H1 (cell line): ENCODE measurements at regions not wholly inside any gene's neighbourhood (a gene's known extent, or its start where the extent isn't known, plus 50 kb on each side); places are given as distances from the start of the nearest gene placed in this dataset.

ENCODE experiments used
- CTCF ChIA-PET: fragments of 300-600 bp; sonication (Branson Sonifier 250); formaldehyde crosslinking; loops from one replicate; lab custom pipeline; 2021; ENCODE audit not compliant: partially characterized antibody; lab: Charles Lee
- POLR2A ChIA-PET: fragments of 300-600 bp; sonication (Branson Sonifier 250); formaldehyde crosslinking; loops from one replicate; lab custom pipeline; 2021; ENCODE audit warnings: inconsistent platforms; ENCODE audit not compliant: partially characterized antibody; lab: Charles Lee
- DNase-seq, 2 experiments: peaks; one replicate each; pipeline versions ENCODE4 v3.0.0 to v3.0.0-alpha.2; 2010 to 2022; ENCODE audit warnings: low spot score in 2 of 2, low read depth in 1 of 2, mixed read lengths in 1 of 2
- FAIRE-seq: peaks from 2 replicates; lab custom pipeline; 2011; peaks lifted over from hg19 to GRCh38; lab: Jason Lieb, UNC
- H2AFZ ChIP-seq: 2 replicates; pipeline ENCODE4 v1.8.1; 2012; ENCODE audit warnings: low read length, inconsistent platforms
- H2AK5ac ChIP-seq: 2 replicates; pipeline ENCODE4 v1.6.1; 2013; ENCODE audit warnings: low read depth, low read length
- H2BK120ac ChIP-seq: replicated peaks from 2 replicates; pipeline ENCODE3; 2013; ENCODE audit warnings: low read depth, low read length, inconsistent platforms
- H2BK12ac ChIP-seq: 2 replicates; pipeline ENCODE4 v1.6.1; 2013; ENCODE audit warnings: low read depth, low read length
- H2BK15ac ChIP-seq: 2 replicates; pipeline ENCODE4 v1.6.1; 2013; ENCODE audit warnings: low read length
- H2BK20ac ChIP-seq: 2 replicates; pipeline ENCODE4 v1.6.1; 2013; ENCODE audit warnings: low read length
- H2BK5ac ChIP-seq: 2 replicates; pipeline ENCODE4 v1.6.1; 2013; ENCODE audit warnings: low read depth, low read length
- H3K14ac ChIP-seq: 2 replicates; pipeline ENCODE4 v1.6.1; 2013; ENCODE audit warnings: inconsistent platforms; ENCODE audit not compliant: insufficient read length
- H3K18ac ChIP-seq: 2 replicates; pipeline ENCODE4 v1.6.1; 2013; ENCODE audit warnings: low read length; ENCODE audit errors: extremely low read depth
- H3K23ac ChIP-seq: 2 replicates; pipeline ENCODE4 v1.6.1; 2013; ENCODE audit warnings: inconsistent platforms; ENCODE audit not compliant: insufficient read length
- H3K23me2 ChIP-seq: 2 replicates; pipeline ENCODE4 v1.6.1; 2013; ENCODE audit warnings: low read depth, low read length
- H3K27ac ChIP-seq: 2 replicates; pipeline ENCODE4 v1.6.1; 2011; ENCODE audit warnings: low read depth, low read length, inconsistent platforms
- H3K27me3 ChIP-seq, 4 experiments: replicated peaks in 1 of 4; 1 replicate in 1 of 4; 2 replicates in 3 of 4; pipeline versions ENCODE4 v1.6.1 to v1.8.1; 2011 to 2013; ENCODE audit warnings: low read length in 3 of 4, mild to moderate bottlenecking in 3 of 4, inconsistent platforms in 2 of 4, mixed read lengths in 2 of 4, moderate library complexity in 1 of 4; ENCODE audit not compliant: control insufficient read depth in 3 of 4, insufficient read depth in 3 of 4; ENCODE audit errors: extremely low read depth in 1 of 4
- H3K36me3 ChIP-seq, 4 experiments: 2 replicates each; pipeline versions ENCODE4 v1.6.1 to v1.8.1; 2011 to 2013; ENCODE audit warnings: mild to moderate bottlenecking in 4 of 4, low read length in 3 of 4, moderate library complexity in 2 of 4, control low read depth in 1 of 4, inconsistent platforms in 1 of 4; ENCODE audit not compliant: insufficient read depth in 4 of 4, control insufficient read depth in 2 of 4
- H3K4ac ChIP-seq: replicated peaks from 2 replicates; pipeline ENCODE3; 2013; ENCODE audit warnings: low read length, low read depth, mixed read lengths, inconsistent platforms; ENCODE audit not compliant: insufficient read length
- H3K4me1 ChIP-seq, 4 experiments: replicated peaks in 1 of 4; 1 replicate in 1 of 4; 2 replicates in 3 of 4; pipeline versions ENCODE4 v1.6.1 to v1.8.1; 2011 to 2013; ENCODE audit warnings: low read length in 3 of 4, inconsistent platforms in 2 of 4, mixed read lengths in 1 of 4; ENCODE audit not compliant: insufficient read depth in 4 of 4, control insufficient read depth in 3 of 4
- H3K4me2 ChIP-seq, 2 experiments: 2 replicates each; pipeline versions ENCODE4 v1.6.1 to v1.8.1; 2011 to 2013; ENCODE audit warnings: low read depth in 2 of 2, low read length in 2 of 2, control low read depth in 1 of 2, inconsistent platforms in 1 of 2, mild to moderate bottlenecking in 1 of 2; ENCODE audit not compliant: insufficient read depth in 1 of 2
- H3K4me3 ChIP-seq, 4 experiments: fragments of 200-600, 300-600 bp in 1 of 4; sonication (generic), shearing (Covaris generic), sonication (Bioruptor Twin) in 1 of 4; 2 replicates each; pipeline versions ENCODE4 v1.5.1 to v1.8.1; 2011 to 2016; ENCODE audit warnings: low read length in 4 of 4, low read depth in 3 of 4, control low read depth in 2 of 4, inconsistent platforms in 2 of 4, mild to moderate bottlenecking in 2 of 4, mixed read lengths in 1 of 4, moderate library complexity in 1 of 4; ENCODE audit not compliant: insufficient read depth in 2 of 4; ENCODE audit errors: extremely low read depth in 1 of 4
- H3K56ac ChIP-seq: replicated peaks from 2 replicates; pipeline ENCODE3; 2013; ENCODE audit warnings: low read depth, mild to moderate bottlenecking, mixed read lengths, low read length, inconsistent platforms; ENCODE audit not compliant: insufficient read length
- H3K79me1 ChIP-seq: 2 replicates; pipeline ENCODE4 v1.6.1; 2013; ENCODE audit warnings: low read depth, low read length, control low read depth
- H3K79me2 ChIP-seq, 2 experiments: 2 replicates each; pipeline versions ENCODE4 v1.6.1 to v1.8.1; 2012 to 2013; ENCODE audit warnings: low read length in 2 of 2, mild to moderate bottlenecking in 2 of 2, inconsistent platforms in 1 of 2; ENCODE audit not compliant: insufficient read depth in 2 of 2, control insufficient read depth in 1 of 2
- H3K9ac ChIP-seq, 4 experiments: replicated peaks in 1 of 4; 1 replicate in 1 of 4; 2 replicates in 3 of 4; pipeline versions ENCODE4 v1.6.1 to v1.8.1; 2011 to 2013; ENCODE audit warnings: low read depth in 3 of 4, low read length in 3 of 4, control low read depth in 2 of 4, mild to moderate bottlenecking in 2 of 4, moderate library complexity in 2 of 4, inconsistent platforms in 1 of 4; ENCODE audit errors: extremely low read depth in 1 of 4
- H3K9me3 ChIP-seq, 2 experiments: 2 replicates each; pipeline versions ENCODE4 v1.6.1 to v1.8.1; 2012 to 2013; ENCODE audit warnings: mild to moderate bottlenecking in 2 of 2, moderate library complexity in 2 of 2, control low read depth in 1 of 2, inconsistent platforms in 1 of 2, low read depth in 1 of 2, low read length in 1 of 2, mixed read lengths in 1 of 2; ENCODE audit not compliant: insufficient read depth in 2 of 2
- H4K20me1 ChIP-seq, 2 experiments: replicated peaks in 1 of 2; 2 replicates each; pipeline versions ENCODE3 to v1.8.1; 2011 to 2013; ENCODE audit warnings: inconsistent platforms in 2 of 2, low read length in 2 of 2, mild to moderate bottlenecking in 1 of 2; ENCODE audit not compliant: insufficient read depth in 2 of 2, control insufficient read depth in 1 of 2
- H4K5ac ChIP-seq: 2 replicates; pipeline ENCODE4 v1.6.1; 2013; ENCODE audit warnings: low read length, low read depth, mixed read lengths, inconsistent platforms; ENCODE audit not compliant: insufficient read length
- H4K8ac ChIP-seq: 2 replicates; pipeline ENCODE4 v1.8.0; 2013; ENCODE audit warnings: mild to moderate bottlenecking, moderate library complexity, low read length, inconsistent platforms; ENCODE audit not compliant: insufficient read depth; ENCODE audit errors: extremely low read depth
- H4K91ac ChIP-seq: replicated peaks from 2 replicates; pipeline ENCODE3; 2013; ENCODE audit warnings: low read length, mixed read lengths, inconsistent platforms; ENCODE audit not compliant: insufficient read length
- BCL11A ChIP-seq, 2 experiments: IDR thresholded peaks; one replicate each; pipeline ENCODE4 v1.6.1; 2011; ENCODE audit warnings: low read depth in 2 of 2, low read length in 2 of 2, mild to moderate bottlenecking in 2 of 2
- CTBP2 ChIP-seq: IDR thresholded peaks from 2 replicates; pipeline ENCODE4 v1.7.0; 2011; ENCODE audit warnings: borderline replicate concordance, mild to moderate bottlenecking, moderate library complexity, mixed read lengths, low read length; ENCODE audit not compliant: insufficient read depth, insufficient read length
- EGR1 ChIP-seq: IDR thresholded peaks from 2 replicates; pipeline ENCODE4 v1.6.1; 2011; ENCODE audit warnings: low read depth, low read length, borderline replicate concordance
- NRF1 ChIP-seq: IDR thresholded peaks from 2 replicates; pipeline ENCODE4 v1.6.1; 2011; ENCODE audit warnings: mild to moderate bottlenecking, low read depth, low read length, improper control_type of control experiment
- PHF8 ChIP-seq: fragments of 200-600 bp; sonication (generic); conservative IDR thresholded peaks from 2 replicates; pipeline ENCODE4 v1.7.1; 2012; ENCODE audit warnings: low read depth, mild to moderate bottlenecking, inconsistent platforms, low read length, moderate library complexity
- POLR2AphosphoS5 ChIP-seq: IDR thresholded peaks from 2 replicates; pipeline ENCODE4 v1.6.1; 2011; ENCODE audit warnings: low read depth, low read length
- POU5F1 ChIP-seq: IDR thresholded peaks from 2 replicates; pipeline ENCODE4 v1.6.1; 2011; ENCODE audit warnings: low read depth, mild to moderate bottlenecking, low read length, moderate library complexity
- RFX5 ChIP-seq: IDR thresholded peaks from 2 replicates; pipeline ENCODE4 v1.6.1; 2011; ENCODE audit warnings: low read depth, low read length, improper control_type of control experiment, borderline replicate concordance
- RNF2 ChIP-seq: fragments of 200-900, 300-1000 bp; sonication (generic); IDR thresholded peaks from 2 replicates; pipeline ENCODE4 v1.7.1; 2016; ENCODE audit warnings: borderline replicate concordance, low read depth, mild to moderate bottlenecking, antibody characterized with exemption, low read length; ENCODE audit not compliant: poor library complexity, severe bottlenecking; ENCODE audit errors: missing control alignments
- YY1 ChIP-seq: IDR thresholded peaks from 2 replicates; pipeline ENCODE4 v1.6.1; 2011; ENCODE audit warnings: low read depth, mild to moderate bottlenecking, low read length
- WGBS, 2 experiments: shearing (Covaris generic) in 1 of 2; methylation state at CpG; one replicate each; pipeline versions ENCODE4 v1.1.6 to v1.1.7; 2013 to 2015; ENCODE audit warnings: low lambda C conversion rate in 2 of 2, mixed read lengths in 2 of 2, inconsistent platforms in 1 of 2, low coverage in 1 of 2, missing lambda C conversion rate in 1 of 2; ENCODE audit not compliant: insufficient replicate concordance in 2 of 2, insufficient coverage in 1 of 2, insufficient read length in 1 of 2; ENCODE audit errors: extremely low coverage in 1 of 2, missing lambda C conversion rate in 1 of 2; 5-methylcytosine and 5-hydroxymethylcytosine counted together
- TF ChIP-seq, protein P1 (sequence below): IDR thresholded peaks from 2 replicates; pipeline ENCODE4 v1.6.1; 2012; ENCODE audit warnings: inconsistent platforms
- TF ChIP-seq, protein P2 (sequence below): IDR thresholded peaks from 2 replicates; pipeline ENCODE4 v1.6.1; 2012; ENCODE audit warnings: inconsistent platforms

DNA sequence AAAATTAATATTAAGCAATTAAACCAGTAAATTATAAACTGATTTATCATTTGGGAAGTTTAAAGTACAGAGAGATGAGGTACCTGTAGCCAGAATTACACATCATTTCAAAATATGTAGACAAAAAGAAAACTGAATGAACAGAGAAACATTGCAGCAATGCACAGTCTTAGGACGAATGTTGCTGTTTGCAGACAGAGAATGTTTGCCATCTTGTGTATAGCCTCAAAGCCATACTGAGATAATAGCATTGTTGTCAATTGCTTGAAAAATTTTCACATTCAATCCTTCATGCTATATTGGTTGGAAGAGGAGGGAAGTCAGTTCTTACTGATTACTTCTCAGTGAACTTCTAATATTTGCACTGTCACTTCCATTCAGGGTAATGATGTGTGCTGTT lies 326.2 kb downstream of the PRR16 start:
- Histone ChIP-seq H3K4ac (no peak overlapping the region), H3K18ac (no peak overlapping the region), H4K8ac (no peak overlapping the region), H3K4me2 (no peak overlapping the region), H3K27me3 (no peaks in the 10 kb centered on the region), H3K9me3 (no peaks in the 10 kb centered on the region), H3K27ac (no peak overlapping the region), H3K36me3 (no peaks in the 10 kb centered on the region), H3K4me3 (no peak overlapping the region), H3K9ac (no peak overlapping the region), H4K91ac (no peak overlapping the region), H3K79me1 (no peaks in the 10 kb centered on the region), H3K14ac (no peak overlapping the region), H2BK120ac (no peak overlapping the region), H2AFZ (no peak overlapping the region), H3K23me2 (no peaks in the 10 kb centered on the region), H2BK5ac (no peak overlapping the region), H2AK5ac (no peak overlapping the region), H3K4me1 (no peaks in the 10 kb centered on the region), H3K56ac (no peak overlapping the region), H2BK15ac (no peak overlapping the region), H3K23ac (no peak overlapping the region), H3K79me2 (no peaks in the 10 kb centered on the region), H4K5ac (no peak overlapping the region), H4K20me1 (no peaks in the 10 kb centered on the region), H2BK12ac (no peak overlapping the region), H2BK20ac (no peak overlapping the region)
- WGBS, 2 experiments, result 74% methylated on average over 1 of the region's 1 CpG; no CpG with 5 or more reads in 1 of the 2 experiments
- DNase-seq, result no peak
- TF ChIP-seq CTBP2 (no peak), RFX5 (no peak), PHF8 (no peak), RNF2 (no peak), POLR2AphosphoS5 (no peak), YY1 (no peak), BCL11A (IDR thresholded peaks at IDR 0.05; ENCODE audit: low read depth in 2 of 2, low read length in 2 of 2) (no peak), NRF1 (no peak), EGR1 (no peak), POU5F1 (no peak)
- TF ChIP-seq, protein P1, sequence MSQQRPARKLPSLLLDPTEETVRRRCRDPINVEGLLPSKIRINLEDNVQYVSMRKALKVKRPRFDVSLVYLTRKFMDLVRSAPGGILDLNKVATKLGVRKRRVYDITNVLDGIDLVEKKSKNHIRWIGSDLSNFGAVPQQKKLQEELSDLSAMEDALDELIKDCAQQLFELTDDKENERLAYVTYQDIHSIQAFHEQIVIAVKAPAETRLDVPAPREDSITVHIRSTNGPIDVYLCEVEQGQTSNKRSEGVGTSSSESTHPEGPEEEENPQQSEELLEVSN, result no peak
- TF ChIP-seq, protein P2, sequence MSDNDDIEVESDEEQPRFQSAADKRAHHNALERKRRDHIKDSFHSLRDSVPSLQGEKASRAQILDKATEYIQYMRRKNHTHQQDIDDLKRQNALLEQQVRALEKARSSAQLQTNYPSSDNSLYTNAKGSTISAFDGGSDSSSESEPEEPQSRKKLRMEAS, result no peak
- POLR2A ChIA-PET, result no interaction called here
- CTCF ChIA-PET, result no interaction called here
- FAIRE-seq, result no peak
